ENCODE measurements at regions not wholly inside any gene's neighbourhood (a gene's known extent, or its start where the extent isn't known, plus 50 kb on each side); places are given as distances from the start of the nearest gene placed in this dataset.

DNA sequence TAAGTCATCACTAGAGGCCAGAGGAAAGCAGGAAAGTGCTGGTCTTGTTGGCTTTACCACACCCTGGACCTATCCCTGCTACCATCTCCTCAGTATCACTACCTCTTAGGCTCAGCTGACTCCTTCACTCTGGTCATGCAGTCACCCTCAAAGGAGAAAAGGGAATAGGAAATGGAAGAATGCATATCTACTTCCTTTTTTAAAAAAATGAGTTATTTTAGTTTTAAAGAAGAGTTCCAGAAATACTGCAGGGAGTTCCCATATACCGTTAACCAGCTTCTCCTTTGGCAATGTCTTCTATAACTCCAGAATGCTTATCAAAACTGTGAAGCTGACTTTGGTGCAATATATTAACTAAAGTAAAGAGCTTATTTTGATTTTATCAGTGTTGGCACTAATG, 688.6 kb downstream of the DIPK2A start (continued):
- no peak for TF ChIP-seq JUNB (IDR thresholded peaks at IDR 0.05; ENCODE audit: unreplicated experiment)
- TF ChIP-seq EZH2phosphoT487 (IDR thresholded peaks at IDR 0.05; ENCODE audit: unreplicated experiment) = no peak
- no peak for TF ChIP-seq EZH2 (IDR thresholded peaks at IDR 0.05; ENCODE audit: low read depth, unreplicated experiment)
- no peak for TF ChIP-seq STAT1 (IDR thresholded peaks at IDR 0.05; ENCODE audit: unreplicated experiment)
- TF ChIP-seq, protein P1, sequence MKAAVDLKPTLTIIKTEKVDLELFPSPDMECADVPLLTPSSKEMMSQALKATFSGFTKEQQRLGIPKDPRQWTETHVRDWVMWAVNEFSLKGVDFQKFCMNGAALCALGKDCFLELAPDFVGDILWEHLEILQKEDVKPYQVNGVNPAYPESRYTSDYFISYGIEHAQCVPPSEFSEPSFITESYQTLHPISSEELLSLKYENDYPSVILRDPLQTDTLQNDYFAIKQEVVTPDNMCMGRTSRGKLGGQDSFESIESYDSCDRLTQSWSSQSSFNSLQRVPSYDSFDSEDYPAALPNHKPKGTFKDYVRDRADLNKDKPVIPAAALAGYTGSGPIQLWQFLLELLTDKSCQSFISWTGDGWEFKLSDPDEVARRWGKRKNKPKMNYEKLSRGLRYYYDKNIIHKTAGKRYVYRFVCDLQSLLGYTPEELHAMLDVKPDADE (IDR thresholded peaks at IDR 0.05) = no peak

DNA sequence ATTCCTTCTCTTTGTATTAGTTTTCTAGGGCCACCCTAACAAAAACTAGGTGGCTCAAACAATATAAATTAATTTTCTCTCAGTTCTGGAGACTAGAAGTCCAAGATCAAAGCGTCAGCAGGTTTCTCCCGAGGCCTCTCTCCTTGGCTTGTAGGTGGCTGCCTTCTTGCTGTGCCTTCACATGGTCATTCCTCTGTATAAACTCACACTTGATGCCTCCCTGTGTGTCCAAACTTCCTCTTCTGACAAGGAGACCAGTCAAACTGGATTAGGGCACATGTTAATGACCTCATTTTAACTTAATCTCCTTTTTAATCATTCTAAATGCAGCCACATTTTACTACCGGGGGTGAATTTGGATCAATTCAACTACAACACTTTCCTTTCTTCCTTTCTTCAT, 691.1 kb downstream of the DIPK2A start:
- Mint-ChIP-seq H3K4me3 (no peak overlapping the region), H3K27ac (no peak overlapping the region), H3K36me3 (ENCODE audit: low read depth) (peaks cover 37% of the 10 kb centered on the region), H3K4me1 (no peaks in the 10 kb centered on the region), H3K27me3 (ENCODE audit: insufficient read depth, low read depth, poor library complexity) (no peaks in the 10 kb centered on the region), H3K9me3 (peaks cover 40% of the 10 kb centered on the region)
- Histone ChIP-seq H4K20me1 (replicated peaks; ENCODE audit: insufficient read depth) (no peaks in the 10 kb centered on the region), H3K4me1 (ENCODE audit: insufficient read depth) (no peaks in the 10 kb centered on the region), H3K4me2 (no peak overlapping the region), H3K27me3 (ENCODE audit: insufficient read depth) (no peaks in the 10 kb centered on the region), H3K79me2 (replicated peaks; ENCODE audit: insufficient read depth) (no peaks in the 10 kb centered on the region), H3K4me3 (no peak overlapping the region), H3K27ac (ENCODE audit: low read depth) (no peak overlapping the region), H3K36me3 (ENCODE audit: insufficient read depth) (no peaks in the 10 kb centered on the region), H3F3A (replicated peaks; ENCODE audit: low read depth) (no peaks in the 10 kb centered on the region), H2AFZ (no peak overlapping the region), H3K9me2 (ENCODE audit: insufficient read depth) (peaks cover 5% of the 10 kb centered on the region; the same call in 1 of the 2 replicates)
- TF ChIP-seq CREB1 (CRISPR knock-in tag; IDR thresholded peaks at IDR 0.05; ENCODE audit: low read depth) (no peak), ZNF114 (CRISPR knock-in tag; IDR thresholded peaks at IDR 0.05) (no peak), ZNF331 (CRISPR knock-in tag; IDR thresholded peaks at IDR 0.05; ENCODE audit: low read depth) (no peak)
- ATAC-seq (no peak), DNase-seq (ENCODE audit: low spot score) (no peak)

DNA sequence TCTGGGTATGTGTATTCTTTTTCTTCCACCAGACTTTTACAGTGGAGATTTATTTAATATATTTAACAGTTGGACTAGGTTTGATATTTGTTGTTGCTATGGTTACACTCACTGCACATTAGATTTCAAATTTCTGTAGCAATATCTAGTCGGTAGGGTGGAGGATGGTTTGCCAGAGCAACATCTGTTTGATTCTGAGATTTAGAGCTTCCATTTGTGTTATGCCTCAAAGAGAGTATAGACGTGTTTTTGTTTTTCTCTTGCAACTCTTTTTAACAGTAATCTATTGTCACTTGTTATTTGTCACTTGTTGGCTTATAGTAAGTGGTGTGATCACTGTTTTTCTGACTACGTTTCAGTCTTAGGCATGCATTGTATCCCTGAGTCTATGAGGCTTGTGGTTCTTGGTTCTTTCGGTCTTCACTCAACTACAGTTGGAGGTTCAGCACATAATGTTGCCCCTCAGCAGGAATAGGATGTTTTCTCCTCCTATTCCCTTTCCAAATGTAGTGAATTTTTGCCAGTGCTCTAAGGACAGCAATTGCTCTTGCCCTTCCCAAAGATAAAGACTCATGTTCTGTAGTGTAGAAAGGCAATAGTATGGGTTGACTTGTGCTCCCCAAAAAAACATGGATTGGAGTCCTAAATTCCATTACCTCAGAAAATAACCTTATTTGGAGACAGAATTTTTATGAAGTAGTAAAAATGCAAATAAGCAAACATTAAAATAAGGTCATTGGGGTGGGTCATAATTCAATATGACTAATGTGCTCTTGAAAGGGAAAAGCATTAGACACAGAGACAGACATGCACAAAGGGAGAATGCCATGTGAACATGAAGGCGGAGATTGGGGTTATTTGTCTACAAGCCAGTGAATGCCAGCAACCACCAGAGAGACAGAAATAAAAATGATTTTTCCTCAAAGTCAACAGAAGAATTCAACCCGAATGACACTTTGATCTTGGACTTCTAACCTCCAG, 692.1 kb downstream of the DIPK2A start:
- Histone ChIP-seq H3K36me3 (ENCODE audit: insufficient read depth) (no peaks in the 10 kb centered on the region), H4K20me1 (replicated peaks; ENCODE audit: insufficient read depth) (no peaks in the 10 kb centered on the region), H2AFZ (no peak overlapping the region), H3K27me3 (ENCODE audit: insufficient read depth) (no peaks in the 10 kb centered on the region), H3K4me3 (no peak overlapping the region), H3K79me2 (replicated peaks; ENCODE audit: insufficient read depth) (no peaks in the 10 kb centered on the region), H3F3A (replicated peaks; ENCODE audit: low read depth) (no peaks in the 10 kb centered on the region), H3K9me2 (ENCODE audit: insufficient read depth) (peaks cover 5% of the 10 kb centered on the region; the same call in 1 of the 2 replicates), H3K4me1 (ENCODE audit: insufficient read depth) (no peaks in the 10 kb centered on the region), H3K27ac (ENCODE audit: low read depth) (no peak overlapping the region), H3K4me2 (no peak overlapping the region)
- no peaks in the 10 kb centered on the region for H3K27me3 Mint-ChIP-seq (ENCODE audit: insufficient read depth, low read depth, poor library complexity)
- no peaks in the 10 kb centered on the region for H3K4me1 Mint-ChIP-seq
- no peak overlapping the region for H3K4me3 Mint-ChIP-seq
- no peak overlapping the region for H3K27ac Mint-ChIP-seq
- DNase-seq (ENCODE audit: low spot score) (no peak), ATAC-seq (no peak)
- H3K36me3 Mint-ChIP-seq (ENCODE audit: low read depth) = peaks cover 37% of the 10 kb centered on the region
- peaks cover 40% of the 10 kb centered on the region for H3K9me3 Mint-ChIP-seq
- TF ChIP-seq, protein P1 (IDR thresholded peaks at IDR 0.05) = no peak
- TF ChIP-seq ZNF331 (CRISPR knock-in tag; IDR thresholded peaks at IDR 0.05; ENCODE audit: low read depth) = no peak
- TF ChIP-seq, protein P2, sequence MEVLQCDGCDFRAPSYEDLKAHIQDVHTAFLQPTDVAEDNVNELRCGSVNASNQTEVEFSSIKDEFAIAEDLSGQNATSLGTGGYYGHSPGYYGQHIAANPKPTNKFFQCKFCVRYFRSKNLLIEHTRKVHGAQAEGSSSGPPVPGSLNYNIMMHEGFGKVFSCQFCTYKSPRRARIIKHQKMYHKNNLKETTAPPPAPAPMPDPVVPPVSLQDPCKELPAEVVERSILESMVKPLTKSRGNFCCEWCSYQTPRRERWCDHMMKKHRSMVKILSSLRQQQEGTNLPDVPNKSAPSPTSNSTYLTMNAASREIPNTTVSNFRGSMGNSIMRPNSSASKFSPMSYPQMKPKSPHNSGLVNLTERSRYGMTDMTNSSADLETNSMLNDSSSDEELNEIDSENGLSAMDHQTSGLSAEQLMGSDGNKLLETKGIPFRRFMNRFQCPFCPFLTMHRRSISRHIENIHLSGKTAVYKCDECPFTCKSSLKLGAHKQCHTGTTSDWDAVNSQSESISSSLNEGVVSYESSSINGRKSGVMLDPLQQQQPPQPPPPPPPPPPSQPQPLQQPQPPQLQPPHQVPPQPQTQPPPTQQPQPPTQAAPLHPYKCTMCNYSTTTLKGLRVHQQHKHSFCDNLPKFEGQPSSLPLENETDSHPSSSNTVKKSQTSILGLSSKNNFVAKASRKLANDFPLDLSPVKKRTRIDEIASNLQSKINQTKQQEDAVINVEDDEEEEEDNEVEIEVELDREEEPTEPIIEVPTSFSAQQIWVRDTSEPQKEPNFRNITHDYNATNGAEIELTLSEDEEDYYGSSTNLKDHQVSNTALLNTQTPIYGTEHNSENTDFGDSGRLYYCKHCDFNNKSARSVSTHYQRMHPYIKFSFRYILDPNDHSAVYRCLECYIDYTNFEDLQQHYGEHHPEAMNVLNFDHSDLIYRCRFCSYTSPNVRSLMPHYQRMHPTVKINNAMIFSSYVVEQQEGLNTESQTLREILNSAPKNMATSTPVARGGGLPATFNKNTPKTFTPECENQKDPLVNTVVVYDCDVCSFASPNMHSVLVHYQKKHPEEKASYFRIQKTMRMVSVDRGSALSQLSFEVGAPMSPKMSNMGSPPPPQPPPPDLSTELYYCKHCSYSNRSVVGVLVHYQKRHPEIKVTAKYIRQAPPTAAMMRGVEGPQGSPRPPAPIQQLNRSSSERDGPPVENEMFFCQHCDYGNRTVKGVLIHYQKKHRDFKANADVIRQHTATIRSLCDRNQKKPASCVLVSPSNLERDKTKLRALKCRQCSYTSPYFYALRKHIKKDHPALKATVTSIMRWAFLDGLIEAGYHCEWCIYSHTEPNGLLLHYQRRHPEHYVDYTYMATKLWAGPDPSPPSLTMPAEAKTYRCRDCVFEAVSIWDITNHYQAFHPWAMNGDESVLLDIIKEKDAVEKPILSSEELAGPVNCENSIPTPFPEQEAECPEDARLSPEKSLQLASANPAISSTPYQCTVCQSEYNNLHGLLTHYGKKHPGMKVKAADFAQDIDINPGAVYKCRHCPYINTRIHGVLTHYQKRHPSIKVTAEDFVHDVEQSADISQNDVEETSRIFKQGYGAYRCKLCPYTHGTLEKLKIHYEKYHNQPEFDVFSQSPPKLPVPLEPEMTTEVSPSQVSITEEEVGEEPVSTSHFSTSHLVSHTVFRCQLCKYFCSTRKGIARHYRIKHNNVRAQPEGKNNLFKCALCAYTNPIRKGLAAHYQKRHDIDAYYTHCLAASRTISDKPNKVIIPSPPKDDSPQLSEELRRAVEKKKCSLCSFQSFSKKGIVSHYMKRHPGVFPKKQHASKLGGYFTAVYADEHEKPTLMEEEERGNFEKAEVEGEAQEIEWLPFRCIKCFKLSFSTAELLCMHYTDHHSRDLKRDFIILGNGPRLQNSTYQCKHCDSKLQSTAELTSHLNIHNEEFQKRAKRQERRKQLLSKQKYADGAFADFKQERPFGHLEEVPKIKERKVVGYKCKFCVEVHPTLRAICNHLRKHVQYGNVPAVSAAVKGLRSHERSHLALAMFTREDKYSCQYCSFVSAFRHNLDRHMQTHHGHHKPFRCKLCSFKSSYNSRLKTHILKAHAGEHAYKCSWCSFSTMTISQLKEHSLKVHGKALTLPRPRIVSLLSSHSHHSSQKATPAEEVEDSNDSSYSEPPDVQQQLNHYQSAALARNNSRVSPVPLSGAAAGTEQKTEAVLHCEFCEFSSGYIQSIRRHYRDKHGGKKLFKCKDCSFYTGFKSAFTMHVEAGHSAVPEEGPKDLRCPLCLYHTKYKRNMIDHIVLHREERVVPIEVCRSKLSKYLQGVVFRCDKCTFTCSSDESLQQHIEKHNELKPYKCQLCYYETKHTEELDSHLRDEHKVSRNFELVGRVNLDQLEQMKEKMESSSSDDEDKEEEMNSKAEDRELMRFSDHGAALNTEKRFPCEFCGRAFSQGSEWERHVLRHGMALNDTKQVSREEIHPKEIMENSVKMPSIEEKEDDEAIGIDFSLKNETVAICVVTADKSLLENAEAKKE (CRISPR knock-in tag; IDR thresholded peaks at IDR 0.05) = no peak
- TF ChIP-seq JUNB (IDR thresholded peaks at IDR 0.05; ENCODE audit: unreplicated experiment) = no peak
- no peak for TF ChIP-seq CREB1 (CRISPR knock-in tag; IDR thresholded peaks at IDR 0.05; ENCODE audit: low read depth)
